ENCODE measurements at regions not wholly inside any gene's neighbourhood (a gene's known extent, or its start where the extent isn't known, plus 50 kb on each side); places are given as distances from the start of the nearest gene placed in this dataset.

DNA sequence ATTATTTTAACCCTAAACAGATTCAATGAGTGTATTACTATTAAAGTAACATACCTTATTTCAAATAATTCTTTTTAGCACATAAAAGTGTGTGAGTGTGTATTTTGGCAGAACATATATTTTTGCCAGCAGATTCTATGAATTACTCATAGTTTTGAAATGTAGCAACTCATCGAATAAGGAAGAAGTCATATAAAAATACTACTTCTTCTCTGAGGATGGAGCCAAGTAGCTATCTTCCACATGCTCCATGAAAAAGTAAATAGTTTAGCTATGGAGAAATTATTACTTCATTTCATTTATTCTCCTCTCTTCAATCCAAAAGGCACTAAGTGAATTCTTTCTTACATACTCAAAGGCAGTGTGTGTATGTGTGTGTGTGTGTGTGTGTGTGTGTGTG is 1090.4 kb upstream of the CDH6 start:
- Histone ChIP-seq H3K36me3 (no peaks in the 10 kb centered on the region), H3K27me3 (no peaks in the 10 kb centered on the region)

DNA sequence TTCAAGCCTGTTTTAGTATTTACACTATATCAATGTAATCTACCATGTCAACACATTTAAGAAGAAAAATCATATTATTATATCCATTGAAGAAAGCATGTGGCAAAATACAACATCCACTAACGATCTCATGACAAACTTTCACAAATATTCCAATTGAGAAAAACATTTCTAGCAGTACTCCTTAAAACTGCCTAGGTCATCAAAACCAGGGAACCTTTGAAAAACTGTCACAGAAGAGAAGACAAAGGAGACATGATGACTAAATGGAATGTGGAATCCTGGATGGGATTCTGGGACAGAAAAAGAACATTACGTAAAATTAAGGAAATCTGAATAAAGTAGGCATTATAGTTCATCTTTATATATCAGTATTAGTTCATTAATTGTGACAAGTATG is 1091.3 kb upstream of the CDH6 start:
- Histone ChIP-seq H3K4me3 (no peak overlapping the region), H3K27ac (no peak overlapping the region), H3K27me3 (no peaks in the 10 kb centered on the region), H3K36me3 (no peaks in the 10 kb centered on the region), H3K9me3 (no peaks in the 10 kb centered on the region), H3K4me1 (no peaks in the 10 kb centered on the region)
- DNase-seq (ENCODE audit: low spot score): no peak
- TF ChIP-seq, protein P1, sequence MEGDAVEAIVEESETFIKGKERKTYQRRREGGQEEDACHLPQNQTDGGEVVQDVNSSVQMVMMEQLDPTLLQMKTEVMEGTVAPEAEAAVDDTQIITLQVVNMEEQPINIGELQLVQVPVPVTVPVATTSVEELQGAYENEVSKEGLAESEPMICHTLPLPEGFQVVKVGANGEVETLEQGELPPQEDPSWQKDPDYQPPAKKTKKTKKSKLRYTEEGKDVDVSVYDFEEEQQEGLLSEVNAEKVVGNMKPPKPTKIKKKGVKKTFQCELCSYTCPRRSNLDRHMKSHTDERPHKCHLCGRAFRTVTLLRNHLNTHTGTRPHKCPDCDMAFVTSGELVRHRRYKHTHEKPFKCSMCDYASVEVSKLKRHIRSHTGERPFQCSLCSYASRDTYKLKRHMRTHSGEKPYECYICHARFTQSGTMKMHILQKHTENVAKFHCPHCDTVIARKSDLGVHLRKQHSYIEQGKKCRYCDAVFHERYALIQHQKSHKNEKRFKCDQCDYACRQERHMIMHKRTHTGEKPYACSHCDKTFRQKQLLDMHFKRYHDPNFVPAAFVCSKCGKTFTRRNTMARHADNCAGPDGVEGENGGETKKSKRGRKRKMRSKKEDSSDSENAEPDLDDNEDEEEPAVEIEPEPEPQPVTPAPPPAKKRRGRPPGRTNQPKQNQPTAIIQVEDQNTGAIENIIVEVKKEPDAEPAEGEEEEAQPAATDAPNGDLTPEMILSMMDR (IDR thresholded peaks at IDR 0.05): no peak

More for the DNA sequence above, 1090.4 kb upstream of the CDH6 start:
- TF ChIP-seq, protein P1 (IDR thresholded peaks at IDR 0.05): no peak
- no peak overlapping the region for H3K4me3 ChIP-seq
- H3K4me1 ChIP-seq: no peaks in the 10 kb centered on the region
- H3K9me3 ChIP-seq: no peaks in the 10 kb centered on the region
- DNase-seq (ENCODE audit: low spot score): no peak
- no peak overlapping the region for H3K27ac ChIP-seq

DNA sequence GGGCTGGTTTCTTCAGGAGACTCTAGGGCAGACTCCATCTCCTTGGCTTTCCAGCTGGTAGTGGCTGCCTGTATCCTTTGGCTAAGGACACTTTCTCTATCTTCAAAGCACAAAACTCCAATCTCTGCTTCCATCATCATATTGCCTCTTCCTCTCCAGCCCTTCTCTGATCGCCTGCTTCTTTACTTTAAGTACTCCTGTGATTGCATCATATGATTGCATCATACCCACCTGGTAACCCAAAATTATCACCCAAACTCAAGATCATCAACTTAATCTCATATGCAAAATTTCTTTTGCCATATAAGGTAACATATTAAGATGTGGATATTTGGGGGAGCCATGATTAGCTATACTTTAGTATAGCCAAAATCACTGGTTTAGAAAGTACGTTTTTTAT is 1092.6 kb upstream of the CDH6 start:
- Histone ChIP-seq H3K27ac (no peak overlapping the region), H3K4me3 (no peak overlapping the region), H3K27me3 (no peaks in the 10 kb centered on the region), H3K9me3 (no peaks in the 10 kb centered on the region), H3K36me3 (no peaks in the 10 kb centered on the region), H3K4me1 (no peaks in the 10 kb centered on the region)
- TF ChIP-seq, protein P1 (IDR thresholded peaks at IDR 0.05): no peak
- DNase-seq (ENCODE audit: low spot score): no peak

- Histone ChIP-seq H3K27ac (no peak overlapping the region), H3K27me3 (no peaks in the 10 kb centered on the region), H3K9me3 (no peaks in the 10 kb centered on the region), H3K4me3 (no peak overlapping the region), H3K4me1 (no peaks in the 10 kb centered on the region), H3K36me3 (no peaks in the 10 kb centered on the region)
- TF ChIP-seq, protein P1 (IDR thresholded peaks at IDR 0.05): no peak
- DNase-seq (ENCODE audit: low spot score): no peak
Measured at GRCh38 chr5:30100148-30100713, 1093.3 kb upstream of the CDH6 start.

DNA sequence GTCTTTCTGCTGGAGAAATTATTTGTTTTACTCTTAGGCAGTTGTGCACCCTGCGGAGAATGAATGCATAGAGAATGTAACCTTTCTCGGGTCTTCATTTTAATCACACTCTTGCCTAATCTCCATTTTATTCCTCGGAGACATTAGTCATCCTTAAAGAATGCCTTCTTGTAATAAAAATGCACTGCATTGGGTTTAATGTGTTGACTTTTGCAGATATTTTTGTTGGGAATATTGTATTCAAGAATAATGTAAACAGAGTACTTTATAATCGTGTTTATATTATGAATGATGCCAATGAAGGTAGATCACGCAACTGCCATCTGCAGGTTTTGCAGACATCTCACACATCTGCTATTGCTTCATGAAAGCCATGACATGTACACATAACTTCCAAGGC is 1093.9 kb upstream of the CDH6 start:
- Histone ChIP-seq H3K4me3 (no peak overlapping the region), H3K27me3 (no peaks in the 10 kb centered on the region), H3K27ac (no peak overlapping the region), H3K4me1 (no peaks in the 10 kb centered on the region), H3K36me3 (no peaks in the 10 kb centered on the region), H3K9me3 (no peaks in the 10 kb centered on the region)
- TF ChIP-seq, protein P1 (IDR thresholded peaks at IDR 0.05): no peak
- DNase-seq (ENCODE audit: low spot score): no peak

- Histone ChIP-seq H3K27ac (no peak overlapping the region), H3K9me3 (no peaks in the 10 kb centered on the region), H3K4me1 (no peaks in the 10 kb centered on the region), H3K4me3 (no peak overlapping the region), H3K27me3 (no peaks in the 10 kb centered on the region), H3K36me3 (no peaks in the 10 kb centered on the region)
- no peak for DNase-seq (ENCODE audit: low spot score)
- TF ChIP-seq, protein P1 (IDR thresholded peaks at IDR 0.05): no peak
Measured at GRCh38 chr5:30098940-30099339, 1094.5 kb upstream of the CDH6 start.
